Body of pancreas (tissue), 4 donors: ENCODE measurements at regions not wholly inside any gene's neighbourhood (a gene's known extent, or its start where the extent isn't known, plus 50 kb on each side); places are given as distances from the start of the nearest gene placed in this dataset.

Source experiments
- POLR2A ChIP-seq, 3 donors: fragments of 450-650 bp; IDR thresholded peaks; one replicate each; pipeline ENCODE4 v1.6.1; 2016; ENCODE audit warnings: antibody characterized with exemption in 3 of 3, mild to moderate bottlenecking in 2 of 3
- TF ChIP-seq, protein P1 (sequence below), 7 experiments: fragments of 450-650 bp in 4 of 7; fragments of 200-600 bp in 3 of 7; sonication (generic) in 3 of 7; IDR thresholded peaks; one replicate each; pipeline ENCODE4 v1.5.1; 2016 to 2019; ENCODE audit warnings: antibody characterized with exemption in 7 of 7

GRCh38 chr1:163610486-163610885, 288.7 kb downstream of the NUF2 start:
- TF ChIP-seq, protein P1, sequence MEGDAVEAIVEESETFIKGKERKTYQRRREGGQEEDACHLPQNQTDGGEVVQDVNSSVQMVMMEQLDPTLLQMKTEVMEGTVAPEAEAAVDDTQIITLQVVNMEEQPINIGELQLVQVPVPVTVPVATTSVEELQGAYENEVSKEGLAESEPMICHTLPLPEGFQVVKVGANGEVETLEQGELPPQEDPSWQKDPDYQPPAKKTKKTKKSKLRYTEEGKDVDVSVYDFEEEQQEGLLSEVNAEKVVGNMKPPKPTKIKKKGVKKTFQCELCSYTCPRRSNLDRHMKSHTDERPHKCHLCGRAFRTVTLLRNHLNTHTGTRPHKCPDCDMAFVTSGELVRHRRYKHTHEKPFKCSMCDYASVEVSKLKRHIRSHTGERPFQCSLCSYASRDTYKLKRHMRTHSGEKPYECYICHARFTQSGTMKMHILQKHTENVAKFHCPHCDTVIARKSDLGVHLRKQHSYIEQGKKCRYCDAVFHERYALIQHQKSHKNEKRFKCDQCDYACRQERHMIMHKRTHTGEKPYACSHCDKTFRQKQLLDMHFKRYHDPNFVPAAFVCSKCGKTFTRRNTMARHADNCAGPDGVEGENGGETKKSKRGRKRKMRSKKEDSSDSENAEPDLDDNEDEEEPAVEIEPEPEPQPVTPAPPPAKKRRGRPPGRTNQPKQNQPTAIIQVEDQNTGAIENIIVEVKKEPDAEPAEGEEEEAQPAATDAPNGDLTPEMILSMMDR (IDR thresholded peaks at IDR 0.05): no peak
- TF ChIP-seq POLR2A (IDR thresholded peaks at IDR 0.05): no peak
